GM23338 (cell line): ENCODE measurements at regions not wholly inside any gene's neighbourhood (a gene's known extent, or its start where the extent isn't known, plus 50 kb on each side); places are given as distances from the start of the nearest gene placed in this dataset.

Experiments used
- CREB1 ChIP-seq: fragments of 250-450 bp; sonication (Bioruptor Pico); IDR thresholded peaks from 2 replicates; pipeline ENCODE4 v1.5.0; 2020; ENCODE audit warnings: low read depth, mild to moderate bottlenecking, moderate library complexity
- EZH2 ChIP-seq: fragments of 200-600 bp; sonication (generic); IDR thresholded peaks from one replicate; pipeline ENCODE4 v1.8.0; 2017; ENCODE audit warnings: antibody characterized with exemption, mild to moderate bottlenecking, low read depth; ENCODE audit not compliant: unreplicated experiment
- EZH2phosphoT487 ChIP-seq: fragments of 200-600 bp; sonication (generic); IDR thresholded peaks from one replicate; pipeline ENCODE4 v1.8.1; 2018; ENCODE audit warnings: antibody characterized with exemption; ENCODE audit not compliant: unreplicated experiment
- JUNB ChIP-seq: IDR thresholded peaks from one replicate; pipeline ENCODE4 v1.6.1; 2016; ENCODE audit warnings: antibody characterized with exemption; ENCODE audit not compliant: unreplicated experiment
- POLR2AphosphoS5 ChIP-seq: IDR thresholded peaks from 2 replicates; pipeline ENCODE4 v1.6.1; 2016; ENCODE audit warnings: antibody characterized with exemption, low read depth
- REST ChIP-seq: IDR thresholded peaks from one replicate; pipeline ENCODE4 v1.6.1; 2018; ENCODE audit warnings: antibody characterized with exemption; ENCODE audit not compliant: unreplicated experiment
- STAT1 ChIP-seq: IDR thresholded peaks from one replicate; pipeline ENCODE4 v1.6.1; 2016; ENCODE audit warnings: antibody characterized with exemption; ENCODE audit not compliant: unreplicated experiment
- TF ChIP-seq, protein P1 (sequence below), 2 experiments: fragments of 200-600 bp in 1 of 2; sonication (generic) in 1 of 2; conservative IDR thresholded peaks; 2 replicates each; pipeline versions ENCODE4 v1.5.1 to v1.6.1; 2016 to 2017; ENCODE audit warnings: antibody characterized with exemption in 2 of 2, low read depth in 2 of 2, mild to moderate bottlenecking in 2 of 2, moderate library complexity in 1 of 2
- TF ChIP-seq, protein P2 (sequence below): IDR thresholded peaks from 2 replicates; pipeline ENCODE4 v1.6.1; 2016; ENCODE audit warnings: antibody characterized with exemption

DNA sequence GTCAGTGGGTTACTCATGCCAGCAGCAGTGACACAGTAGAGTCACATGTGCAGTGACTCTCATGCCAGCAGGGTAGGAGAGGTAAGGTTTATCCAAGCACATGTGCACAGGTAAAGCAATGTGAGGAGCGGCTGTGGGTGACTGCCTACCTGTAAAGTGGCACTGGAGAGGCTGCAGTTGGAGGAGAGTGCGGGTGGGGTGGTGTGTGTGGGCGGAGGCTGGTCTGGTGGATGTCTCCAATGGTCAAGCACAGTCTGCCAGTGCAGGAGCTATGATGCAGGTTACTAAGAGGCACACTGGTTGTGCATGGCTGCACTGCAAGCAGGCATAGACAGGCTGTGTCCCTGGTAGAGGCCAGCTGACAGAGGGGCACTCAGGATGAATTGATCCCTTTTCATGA, 588.2 kb upstream of the FTMT start:
- TF ChIP-seq CREB1 (CRISPR knock-in tag) (no peak), POLR2AphosphoS5 (no peak), EZH2phosphoT487 (no peak), EZH2 (no peak), REST (no peak), STAT1 (no peak), JUNB (no peak)
- TF ChIP-seq, protein P1, sequence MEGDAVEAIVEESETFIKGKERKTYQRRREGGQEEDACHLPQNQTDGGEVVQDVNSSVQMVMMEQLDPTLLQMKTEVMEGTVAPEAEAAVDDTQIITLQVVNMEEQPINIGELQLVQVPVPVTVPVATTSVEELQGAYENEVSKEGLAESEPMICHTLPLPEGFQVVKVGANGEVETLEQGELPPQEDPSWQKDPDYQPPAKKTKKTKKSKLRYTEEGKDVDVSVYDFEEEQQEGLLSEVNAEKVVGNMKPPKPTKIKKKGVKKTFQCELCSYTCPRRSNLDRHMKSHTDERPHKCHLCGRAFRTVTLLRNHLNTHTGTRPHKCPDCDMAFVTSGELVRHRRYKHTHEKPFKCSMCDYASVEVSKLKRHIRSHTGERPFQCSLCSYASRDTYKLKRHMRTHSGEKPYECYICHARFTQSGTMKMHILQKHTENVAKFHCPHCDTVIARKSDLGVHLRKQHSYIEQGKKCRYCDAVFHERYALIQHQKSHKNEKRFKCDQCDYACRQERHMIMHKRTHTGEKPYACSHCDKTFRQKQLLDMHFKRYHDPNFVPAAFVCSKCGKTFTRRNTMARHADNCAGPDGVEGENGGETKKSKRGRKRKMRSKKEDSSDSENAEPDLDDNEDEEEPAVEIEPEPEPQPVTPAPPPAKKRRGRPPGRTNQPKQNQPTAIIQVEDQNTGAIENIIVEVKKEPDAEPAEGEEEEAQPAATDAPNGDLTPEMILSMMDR (conservative IDR thresholded peaks at IDR 0.05; ENCODE audit: low read depth in 2 of 2) = no peak
- TF ChIP-seq, protein P2, sequence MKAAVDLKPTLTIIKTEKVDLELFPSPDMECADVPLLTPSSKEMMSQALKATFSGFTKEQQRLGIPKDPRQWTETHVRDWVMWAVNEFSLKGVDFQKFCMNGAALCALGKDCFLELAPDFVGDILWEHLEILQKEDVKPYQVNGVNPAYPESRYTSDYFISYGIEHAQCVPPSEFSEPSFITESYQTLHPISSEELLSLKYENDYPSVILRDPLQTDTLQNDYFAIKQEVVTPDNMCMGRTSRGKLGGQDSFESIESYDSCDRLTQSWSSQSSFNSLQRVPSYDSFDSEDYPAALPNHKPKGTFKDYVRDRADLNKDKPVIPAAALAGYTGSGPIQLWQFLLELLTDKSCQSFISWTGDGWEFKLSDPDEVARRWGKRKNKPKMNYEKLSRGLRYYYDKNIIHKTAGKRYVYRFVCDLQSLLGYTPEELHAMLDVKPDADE = no peak
